AG10803 (cell line): ENCODE measurements at regions not wholly inside any gene's neighbourhood (a gene's known extent, or its start where the extent isn't known, plus 50 kb on each side); places are given as distances from the start of the nearest gene placed in this dataset.

Experiments used
- DNase-seq: peaks from one replicate; pipeline ENCODE4 v3.0.0; 2010; ENCODE audit warnings: low read depth
- H3K4me3 ChIP-seq: 2 replicates; pipeline ENCODE4 v1.5.1; 2011; ENCODE audit warnings: mild to moderate bottlenecking, low read length, control low read depth
- TF ChIP-seq, protein P1 (sequence below): conservative IDR thresholded peaks from 2 replicates; pipeline ENCODE4 v1.5.1; 2011; ENCODE audit warnings: mild to moderate bottlenecking, low read length, control low read depth, inconsistent platforms

GRCh38 chr14:97506626-97507025 is 709.4 kb downstream of the VRK1 start:
- H3K4me3 ChIP-seq: no peak overlapping the region
- TF ChIP-seq, protein P1, sequence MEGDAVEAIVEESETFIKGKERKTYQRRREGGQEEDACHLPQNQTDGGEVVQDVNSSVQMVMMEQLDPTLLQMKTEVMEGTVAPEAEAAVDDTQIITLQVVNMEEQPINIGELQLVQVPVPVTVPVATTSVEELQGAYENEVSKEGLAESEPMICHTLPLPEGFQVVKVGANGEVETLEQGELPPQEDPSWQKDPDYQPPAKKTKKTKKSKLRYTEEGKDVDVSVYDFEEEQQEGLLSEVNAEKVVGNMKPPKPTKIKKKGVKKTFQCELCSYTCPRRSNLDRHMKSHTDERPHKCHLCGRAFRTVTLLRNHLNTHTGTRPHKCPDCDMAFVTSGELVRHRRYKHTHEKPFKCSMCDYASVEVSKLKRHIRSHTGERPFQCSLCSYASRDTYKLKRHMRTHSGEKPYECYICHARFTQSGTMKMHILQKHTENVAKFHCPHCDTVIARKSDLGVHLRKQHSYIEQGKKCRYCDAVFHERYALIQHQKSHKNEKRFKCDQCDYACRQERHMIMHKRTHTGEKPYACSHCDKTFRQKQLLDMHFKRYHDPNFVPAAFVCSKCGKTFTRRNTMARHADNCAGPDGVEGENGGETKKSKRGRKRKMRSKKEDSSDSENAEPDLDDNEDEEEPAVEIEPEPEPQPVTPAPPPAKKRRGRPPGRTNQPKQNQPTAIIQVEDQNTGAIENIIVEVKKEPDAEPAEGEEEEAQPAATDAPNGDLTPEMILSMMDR: no peak
- DNase-seq: no peak

DNA sequence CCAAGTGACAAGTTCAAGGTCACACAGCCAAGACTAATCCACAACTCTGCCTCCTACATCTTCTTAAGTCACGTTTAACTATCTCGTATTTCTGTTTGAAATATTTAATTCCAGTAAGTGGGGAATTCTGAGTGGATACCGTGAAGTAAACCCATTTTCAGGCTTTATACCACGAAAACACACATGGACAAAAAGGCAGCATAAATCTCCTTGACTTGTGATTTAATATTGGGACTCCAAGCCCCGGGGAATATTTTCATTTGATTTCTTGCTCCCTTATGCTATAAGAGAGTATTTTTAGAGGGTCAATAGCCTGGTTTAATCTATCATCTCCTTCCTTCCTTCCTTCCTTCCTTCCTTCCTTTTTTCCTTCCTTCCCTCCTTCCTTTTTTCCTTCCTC is 716.7 kb downstream of the VRK1 start:
- TF ChIP-seq, protein P1: no peak
- no peak for DNase-seq
- H3K4me3 ChIP-seq: no peak overlapping the region

GRCh38 chr14:97517566-97518234 is 720.5 kb downstream of the VRK1 start:
- H3K4me3 ChIP-seq: no peak overlapping the region
- TF ChIP-seq, protein P1: no peak
- no peak for DNase-seq

GRCh38 chr14:97523936-97524335 is 726.8 kb downstream of the VRK1 start:
- no peak overlapping the region for H3K4me3 ChIP-seq
- DNase-seq: no peak
- TF ChIP-seq, protein P1: no peak

GRCh38 chr14:97524589-97525319 is 727.6 kb downstream of the VRK1 start:
- no peak for DNase-seq
- no peak overlapping the region for H3K4me3 ChIP-seq
- TF ChIP-seq, protein P1: no peak

- DNase-seq: no peak
Measured at GRCh38 chr14:97527993-97528392, 730.8 kb downstream of the VRK1 start.

More at GRCh38 chr14:97527993-97528392, 730.8 kb downstream of the VRK1 start:
- H3K4me3 ChIP-seq: no peak overlapping the region
- TF ChIP-seq, protein P1: no peak
